HepG2 (cell line): ENCODE measurements at regions not wholly inside any gene's neighbourhood (a gene's known extent, or its start where the extent isn't known, plus 50 kb on each side); places are given as distances from the start of the nearest gene placed in this dataset.

Experiments
- BCL6 ChIP-seq: IDR thresholded peaks from 2 replicates; pipeline ENCODE4 v1.6.1; 2016; ENCODE audit warnings: missing genetic modification reagents, missing compliant biosample characterization
- CTCF ChIP-seq: sonication (generic); formaldehyde crosslinking; IDR thresholded peaks from 2 replicates; pipeline ENCODE4 v1.5.0; 2020; ENCODE audit warnings: mild to moderate bottlenecking, missing genetic modification reagents, moderate library complexity
- EP300 ChIP-seq, 3 experiments: sonication (generic) in 1 of 3; formaldehyde crosslinking in 1 of 3; IDR thresholded peaks; 2 replicates each; pipeline versions ENCODE4 v1.5.1 to v1.6.1; 2011 to 2020; ENCODE audit warnings: low read depth in 2 of 3, low read length in 2 of 3, borderline replicate concordance in 1 of 3, improper control_type of control experiment in 1 of 3, mild to moderate bottlenecking in 1 of 3, missing genetic modification reagents in 1 of 3, moderate library complexity in 1 of 3
- KLF16 ChIP-seq, 2 experiments: sonication (generic) in 1 of 2; formaldehyde crosslinking in 1 of 2; IDR thresholded peaks; 2 replicates each; pipeline versions ENCODE4 v1.6.1 to v1.8.0; 2016 to 2023; ENCODE audit warnings: missing genetic modification reagents in 2 of 2, missing compliant biosample characterization in 1 of 2
- PRPF4 ChIP-seq: fragments of 200-400 bp; formaldehyde crosslinking; IDR thresholded peaks from 2 replicates; pipeline ENCODE4 v1.6.1; 2016; ENCODE audit warnings: low read length, low read depth; ENCODE audit not compliant: poor library complexity, severe bottlenecking
- TRIM24 ChIP-seq: sonication (generic); formaldehyde crosslinking; IDR thresholded peaks from 2 replicates; pipeline ENCODE4 v1.8.0; 2022; ENCODE audit warnings: mild to moderate bottlenecking, missing genetic modification reagents

DNA sequence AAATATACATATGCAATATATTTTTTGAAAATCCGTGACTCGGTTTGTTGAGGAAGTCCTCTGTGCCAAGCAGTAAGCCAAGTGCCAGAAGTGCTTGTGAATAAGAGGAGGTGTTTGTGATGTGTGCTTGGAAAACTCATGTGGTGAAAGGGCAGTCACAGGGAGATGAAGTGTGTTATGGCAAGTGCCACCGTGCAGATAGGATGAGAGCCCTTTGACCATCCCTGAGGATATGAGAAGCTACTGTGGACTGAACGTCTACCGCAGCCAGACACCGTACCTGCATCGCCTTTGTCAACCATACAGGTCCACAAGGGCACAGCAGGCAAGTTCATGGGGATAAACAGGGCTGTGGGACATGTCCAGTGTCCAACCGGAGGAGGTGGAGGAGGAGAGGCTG is 288.9 kb upstream of the MYT1L start:
- TF ChIP-seq KLF16 (CRISPR knock-in tag; IDR thresholded peaks at IDR 0.05) = no peak
- no peak for TF ChIP-seq EP300 (IDR thresholded peaks at IDR 0.05; ENCODE audit: low read depth in 2 of 2, low read length in 2 of 2)
- TF ChIP-seq EP300 (CRISPR knock-in tag; IDR thresholded peaks at IDR 0.05; ENCODE audit: borderline replicate concordance) = no peak
- TF ChIP-seq TRIM24 (CRISPR knock-in tag) = no peak
- no peak for TF ChIP-seq CTCF
- TF ChIP-seq BCL6 (CRISPR knock-in tag) = no peak
- TF ChIP-seq PRPF4 = no peak
